ENCODE measurements at regions not wholly inside any gene's neighbourhood (a gene's known extent, or its start where the extent isn't known, plus 50 kb on each side); places are given as distances from the start of the nearest gene placed in this dataset.

- TF ChIP-seq ZBTB46 (CRISPR knock-in tag; IDR thresholded peaks at IDR 0.05; ENCODE audit: borderline replicate concordance) (no peak), EEA1 (CRISPR knock-in tag; IDR thresholded peaks at IDR 0.05; ENCODE audit: borderline replicate concordance) (no peak), ZNF644 (CRISPR knock-in tag; IDR thresholded peaks at IDR 0.05; ENCODE audit: low read depth) (peak; percentile 77), POLR2A (IDR thresholded peaks at IDR 0.05; ENCODE audit: insufficient read depth in 1 of 2, low read depth in 2 of 2, low read length in 2 of 2) (no peak), ZUFSP (CRISPR knock-in tag; IDR thresholded peaks at IDR 0.05; ENCODE audit: borderline replicate concordance) (no peak), PPARG (CRISPR knock-in tag; conservative IDR thresholded peaks at IDR 0.05) (peak; percentile 71; the same call in 1 of the 2 replicates), TEAD2 (CRISPR knock-in tag; IDR thresholded peaks at IDR 0.05) (no peak), ZNF335 (CRISPR knock-in tag; IDR thresholded peaks at IDR 0.05) (no peak), REPIN1 (CRISPR knock-in tag; IDR thresholded peaks at IDR 0.05; ENCODE audit: borderline replicate concordance, low read depth) (no peak), SP1 (IDR thresholded peaks at IDR 0.05) (no peak), SP1 (CRISPR knock-in tag; IDR thresholded peaks at IDR 0.05) (no peak), ZNF720 (CRISPR knock-in tag; IDR thresholded peaks at IDR 0.05) (no peak), EP300 (IDR thresholded peaks at IDR 0.05; ENCODE audit: low read depth in 2 of 2, low read length in 2 of 2) (peak; percentile 29 to 91; a peak in 2 of 4 replicates), EP300 (CRISPR knock-in tag; IDR thresholded peaks at IDR 0.05; ENCODE audit: borderline replicate concordance) (peak; percentile 85), MAFF (IDR thresholded peaks at IDR 0.05; ENCODE audit: low read depth, low read length) (0 out of 2 replicates have a peak, but pooled peaks have one; percentile 3), NBN (conservative IDR thresholded peaks at IDR 0.05) (no peak), ZNF30 (CRISPR knock-in tag; IDR thresholded peaks at IDR 0.05) (no peak), ZNF766 (CRISPR knock-in tag; IDR thresholded peaks at IDR 0.05; ENCODE audit: borderline replicate concordance) (no peak), TBL1XR1 (IDR thresholded peaks at IDR 0.05; ENCODE audit: borderline replicate concordance, low read length, partially characterized antibody) (peak; percentile 49), ATF1 (CRISPR knock-in tag; IDR thresholded peaks at IDR 0.05) (0 out of 2 replicates have a peak, but pooled peaks have one; percentile 43), REXO4 (CRISPR knock-in tag; IDR thresholded peaks at IDR 0.05; ENCODE audit: borderline replicate concordance) (no peak), ZSCAN21 (CRISPR knock-in tag; IDR thresholded peaks at IDR 0.05; ENCODE audit: borderline replicate concordance) (peak; percentile 48; the same call in 1 of the 2 replicates), KAT8 (CRISPR knock-in tag; IDR thresholded peaks at IDR 0.05) (peak; percentile 67; the same call in 1 of the 2 replicates), MAF1 (CRISPR knock-in tag; IDR thresholded peaks at IDR 0.05; ENCODE audit: borderline replicate concordance) (no peak), GATAD1 (CRISPR knock-in tag; IDR thresholded peaks at IDR 0.05) (peak; percentile 42; the same call in 1 of the 2 replicates), ZNF20 (CRISPR knock-in tag; IDR thresholded peaks at IDR 0.05) (no peak), RBM39 (IDR thresholded peaks at IDR 0.05; ENCODE audit: low read depth, low read length, poor library complexity, severe bottlenecking) (no peak)
- TF ChIP-seq, protein P1, sequence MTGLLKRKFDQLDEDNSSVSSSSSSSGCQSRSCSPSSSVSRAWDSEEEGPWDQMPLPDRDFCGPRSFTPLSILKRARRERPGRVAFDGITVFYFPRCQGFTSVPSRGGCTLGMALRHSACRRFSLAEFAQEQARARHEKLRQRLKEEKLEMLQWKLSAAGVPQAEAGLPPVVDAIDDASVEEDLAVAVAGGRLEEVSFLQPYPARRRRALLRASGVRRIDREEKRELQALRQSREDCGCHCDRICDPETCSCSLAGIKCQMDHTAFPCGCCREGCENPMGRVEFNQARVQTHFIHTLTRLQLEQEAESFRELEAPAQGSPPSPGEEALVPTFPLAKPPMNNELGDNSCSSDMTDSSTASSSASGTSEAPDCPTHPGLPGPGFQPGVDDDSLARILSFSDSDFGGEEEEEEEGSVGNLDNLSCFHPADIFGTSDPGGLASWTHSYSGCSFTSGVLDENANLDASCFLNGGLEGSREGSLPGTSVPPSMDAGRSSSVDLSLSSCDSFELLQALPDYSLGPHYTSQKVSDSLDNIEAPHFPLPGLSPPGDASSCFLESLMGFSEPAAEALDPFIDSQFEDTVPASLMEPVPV (CRISPR knock-in tag; IDR thresholded peaks at IDR 0.05) = no peak
Observed at GRCh38 chr5:124580925-124581737, 165.3 kb downstream of the ZNF608 start (continued).
